ENCODE measurements at regions not wholly inside any gene's neighbourhood (a gene's known extent, or its start where the extent isn't known, plus 50 kb on each side); places are given as distances from the start of the nearest gene placed in this dataset.

DNA sequence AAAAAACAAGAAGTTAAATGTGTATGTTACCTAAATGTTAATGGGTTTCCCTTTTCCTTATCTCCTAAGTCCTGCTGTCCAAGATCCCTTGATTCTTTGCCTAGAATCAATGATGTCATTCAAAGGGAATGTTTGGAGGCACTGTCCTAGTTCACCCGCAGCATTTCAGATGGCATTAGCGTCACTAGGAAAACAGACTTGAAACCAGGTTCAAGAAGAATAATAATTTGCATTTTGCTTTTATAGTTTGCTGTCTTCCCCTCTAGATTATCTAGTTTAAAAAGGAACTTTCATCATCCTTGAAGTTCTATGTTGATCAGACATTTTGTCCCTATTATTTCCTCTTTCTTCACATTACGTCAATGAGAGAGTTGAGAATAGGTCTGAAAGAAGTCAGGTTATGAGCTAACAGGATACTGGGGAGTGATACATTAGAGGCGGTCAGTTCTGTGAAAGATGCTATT lies 234.1 kb upstream of the PGRMC2 start:
- H3K4me1 Mint-ChIP-seq, result peaks cover 54% of the 10 kb centered on the region
- H3K36me3 Mint-ChIP-seq (ENCODE audit: low read depth), result no peaks in the 10 kb centered on the region
- H3K27ac Mint-ChIP-seq, result peak overlapping the region in 1 of 3 experiments; percentile 0
- no peak overlapping the region for H3K4me3 Mint-ChIP-seq
- H3K9me3 Mint-ChIP-seq, result no peaks in the 10 kb centered on the region
- peaks cover 5% of the 10 kb centered on the region for H3K27me3 Mint-ChIP-seq (ENCODE audit: low read depth)
- TF ChIP-seq, protein P1, sequence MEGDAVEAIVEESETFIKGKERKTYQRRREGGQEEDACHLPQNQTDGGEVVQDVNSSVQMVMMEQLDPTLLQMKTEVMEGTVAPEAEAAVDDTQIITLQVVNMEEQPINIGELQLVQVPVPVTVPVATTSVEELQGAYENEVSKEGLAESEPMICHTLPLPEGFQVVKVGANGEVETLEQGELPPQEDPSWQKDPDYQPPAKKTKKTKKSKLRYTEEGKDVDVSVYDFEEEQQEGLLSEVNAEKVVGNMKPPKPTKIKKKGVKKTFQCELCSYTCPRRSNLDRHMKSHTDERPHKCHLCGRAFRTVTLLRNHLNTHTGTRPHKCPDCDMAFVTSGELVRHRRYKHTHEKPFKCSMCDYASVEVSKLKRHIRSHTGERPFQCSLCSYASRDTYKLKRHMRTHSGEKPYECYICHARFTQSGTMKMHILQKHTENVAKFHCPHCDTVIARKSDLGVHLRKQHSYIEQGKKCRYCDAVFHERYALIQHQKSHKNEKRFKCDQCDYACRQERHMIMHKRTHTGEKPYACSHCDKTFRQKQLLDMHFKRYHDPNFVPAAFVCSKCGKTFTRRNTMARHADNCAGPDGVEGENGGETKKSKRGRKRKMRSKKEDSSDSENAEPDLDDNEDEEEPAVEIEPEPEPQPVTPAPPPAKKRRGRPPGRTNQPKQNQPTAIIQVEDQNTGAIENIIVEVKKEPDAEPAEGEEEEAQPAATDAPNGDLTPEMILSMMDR (IDR thresholded peaks at IDR 0.05; ENCODE audit: unreplicated experiment in 3 of 3), result no peak

DNA sequence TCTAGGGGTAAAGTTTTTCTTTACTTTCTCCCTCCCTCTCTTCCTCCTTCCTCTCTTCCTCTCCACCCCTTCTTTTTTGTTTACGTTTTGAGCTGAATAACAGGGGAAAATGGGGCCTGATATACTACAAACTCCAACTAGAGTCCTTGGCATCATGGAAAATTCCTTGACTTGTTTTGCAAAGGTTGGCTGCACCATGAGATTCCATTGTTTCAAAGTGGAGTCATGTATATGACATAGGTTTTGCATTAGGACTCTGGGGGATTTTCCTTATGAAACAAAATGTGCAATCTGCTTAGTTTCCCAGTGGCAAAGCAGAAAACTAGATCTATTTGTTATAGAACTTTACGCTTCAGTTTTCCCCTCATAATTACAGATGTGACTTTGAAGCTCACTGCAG lies 233.5 kb upstream of the PGRMC2 start:
- Mint-ChIP-seq H3K36me3 (ENCODE audit: low read depth) (no peaks in the 10 kb centered on the region), H3K4me1 (peaks cover 57% of the 10 kb centered on the region), H3K27ac (peak overlapping the region in 1 of 3 experiments; percentile 8), H3K27me3 (ENCODE audit: low read depth) (peaks cover 5% of the 10 kb centered on the region), H3K4me3 (no peak overlapping the region), H3K9me3 (no peaks in the 10 kb centered on the region)
- TF ChIP-seq, protein P1 (IDR thresholded peaks at IDR 0.05; ENCODE audit: unreplicated experiment in 3 of 3), result no peak

DNA sequence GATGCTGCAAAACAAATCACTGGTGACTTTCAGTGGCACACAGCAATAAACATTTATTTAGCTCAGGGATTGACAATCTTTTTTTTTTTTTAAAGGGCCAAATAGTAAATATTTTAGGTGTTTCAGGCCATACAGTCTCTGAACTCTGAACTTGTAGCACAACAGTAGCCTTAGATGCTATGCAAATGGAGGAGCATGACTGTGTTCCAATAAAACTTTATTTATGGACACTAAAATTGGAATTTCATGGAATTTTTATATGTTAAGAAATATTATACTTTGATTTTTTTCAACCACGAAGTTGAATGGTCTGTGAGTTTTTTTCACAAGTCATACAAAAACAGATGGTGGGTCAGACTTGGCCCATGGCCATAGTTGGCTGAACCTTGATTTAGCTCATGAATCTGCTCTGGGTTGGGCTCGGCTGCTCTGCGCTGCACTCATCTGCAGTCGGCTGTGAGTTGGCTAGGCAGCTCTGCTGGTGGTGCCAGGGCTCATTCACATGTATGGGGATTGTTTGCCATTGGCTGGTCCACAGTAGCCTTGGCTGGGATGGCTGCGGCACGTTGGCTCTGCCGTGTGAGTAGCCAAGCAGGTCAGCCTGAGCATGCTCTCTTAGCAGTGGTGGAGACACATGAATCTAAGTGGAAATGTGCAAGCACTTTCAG lies 231.7 kb upstream of the PGRMC2 start:
- Mint-ChIP-seq H3K27ac (no peak overlapping the region), H3K4me1 (peaks cover 47% of the 10 kb centered on the region), H3K4me3 (no peak overlapping the region), H3K27me3 (ENCODE audit: low read depth) (peaks cover 5% of the 10 kb centered on the region), H3K9me3 (no peaks in the 10 kb centered on the region), H3K36me3 (ENCODE audit: low read depth) (no peaks in the 10 kb centered on the region)
- TF ChIP-seq, protein P1 (IDR thresholded peaks at IDR 0.05; ENCODE audit: unreplicated experiment in 3 of 3), result no peak

DNA sequence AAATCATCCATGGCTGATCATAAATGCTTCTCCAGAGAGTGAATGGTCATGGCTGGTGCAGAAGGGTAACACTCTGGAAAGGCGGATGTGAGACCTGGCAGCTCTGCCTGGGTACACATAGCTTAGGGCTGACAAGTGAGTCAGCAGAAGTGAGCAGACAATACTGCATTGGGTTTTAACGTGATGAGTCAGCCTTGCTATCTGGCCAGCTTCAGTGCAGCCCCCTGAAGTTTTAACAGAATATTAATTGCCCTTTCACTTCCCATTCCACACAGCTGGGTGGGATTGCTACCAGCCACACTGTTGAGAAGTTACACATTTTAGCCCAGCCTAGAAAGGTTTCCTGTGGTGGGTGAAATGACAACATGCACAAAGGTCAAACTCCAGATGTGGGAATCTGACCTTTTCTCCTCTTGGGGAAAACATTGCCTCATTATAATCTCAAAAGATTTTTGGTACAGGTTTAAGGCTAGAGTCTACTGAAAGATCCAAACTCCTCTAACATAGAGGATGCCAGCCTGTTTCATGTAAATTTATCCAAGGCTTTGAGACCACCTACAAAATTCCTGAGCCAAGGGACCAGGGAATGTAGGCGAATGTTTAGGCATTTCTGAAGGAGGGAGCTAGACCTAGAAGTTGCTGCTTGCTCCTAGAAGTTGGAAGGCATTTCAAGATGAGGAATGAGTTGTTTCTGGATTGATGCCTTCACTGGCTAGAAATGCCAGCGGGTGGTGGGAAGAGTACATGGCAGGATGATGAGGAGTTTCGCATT lies 230.3 kb upstream of the PGRMC2 start:
- H3K36me3 Mint-ChIP-seq (ENCODE audit: low read depth), result no peaks in the 10 kb centered on the region
- TF ChIP-seq, protein P1 (IDR thresholded peaks at IDR 0.05; ENCODE audit: unreplicated experiment in 3 of 3), result no peak
- peaks cover 5% of the 10 kb centered on the region for H3K27me3 Mint-ChIP-seq (ENCODE audit: low read depth)
- H3K9me3 Mint-ChIP-seq, result peaks cover 2% of the 10 kb centered on the region
- peak overlapping the region in 1 of 3 experiments; percentile 30 for H3K4me3 Mint-ChIP-seq
- H3K27ac Mint-ChIP-seq, result peak overlapping the region; percentile 74 to 85 (median 82)
- H3K4me1 Mint-ChIP-seq, result peaks cover 47% of the 10 kb centered on the region

DNA sequence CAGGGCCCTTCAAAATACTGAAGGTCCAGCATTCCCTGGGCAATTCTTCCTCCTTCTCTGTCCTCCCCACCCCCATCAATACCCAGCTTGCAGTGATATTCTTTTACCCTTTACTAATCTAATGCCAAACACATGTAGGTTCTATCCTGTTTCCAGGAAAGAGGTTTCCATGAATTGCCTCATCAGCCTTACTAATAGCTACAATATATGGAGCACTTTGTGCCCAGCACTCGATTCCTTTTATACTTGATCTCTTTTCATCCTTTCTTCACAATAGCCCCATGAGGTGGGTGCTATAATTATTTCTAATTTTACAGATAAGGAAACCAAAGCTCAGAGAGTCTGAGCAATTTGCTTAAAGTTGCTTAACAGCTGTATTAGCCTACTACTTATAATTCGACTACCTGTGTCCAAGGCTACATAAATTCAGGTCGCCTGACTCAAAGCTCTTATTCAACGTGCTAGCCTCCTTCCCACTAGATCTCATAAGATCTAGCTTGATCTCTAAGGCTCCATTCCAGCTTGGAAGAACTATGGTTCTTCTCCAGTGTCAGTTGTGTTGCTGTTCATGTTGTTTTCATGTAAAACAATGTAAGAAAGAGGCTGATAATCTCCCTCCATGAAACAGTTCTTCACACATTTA lies 229.6 kb upstream of the PGRMC2 start:
- Mint-ChIP-seq H3K27me3 (ENCODE audit: low read depth) (peaks cover under 1% of the 10 kb centered on the region), H3K36me3 (ENCODE audit: low read depth) (no peaks in the 10 kb centered on the region), H3K27ac (peak overlapping the region; percentile 74 to 85 (median 82)), H3K4me1 (peaks cover 42% of the 10 kb centered on the region), H3K4me3 (peak overlapping the region in 1 of 3 experiments; percentile 30), H3K9me3 (peaks cover 2% of the 10 kb centered on the region)
- TF ChIP-seq, protein P1 (IDR thresholded peaks at IDR 0.05; ENCODE audit: unreplicated experiment in 3 of 3), result no peak
